ENCODE measurements at regions not wholly inside any gene's neighbourhood (a gene's known extent, or its start where the extent isn't known, plus 50 kb on each side); places are given as distances from the start of the nearest gene placed in this dataset.
"Not testable (repeated sequence)": the region's sequence is repeated elsewhere in the genome, so short reads cannot be mapped to it uniquely, and the experiment has no call there.

DNA sequence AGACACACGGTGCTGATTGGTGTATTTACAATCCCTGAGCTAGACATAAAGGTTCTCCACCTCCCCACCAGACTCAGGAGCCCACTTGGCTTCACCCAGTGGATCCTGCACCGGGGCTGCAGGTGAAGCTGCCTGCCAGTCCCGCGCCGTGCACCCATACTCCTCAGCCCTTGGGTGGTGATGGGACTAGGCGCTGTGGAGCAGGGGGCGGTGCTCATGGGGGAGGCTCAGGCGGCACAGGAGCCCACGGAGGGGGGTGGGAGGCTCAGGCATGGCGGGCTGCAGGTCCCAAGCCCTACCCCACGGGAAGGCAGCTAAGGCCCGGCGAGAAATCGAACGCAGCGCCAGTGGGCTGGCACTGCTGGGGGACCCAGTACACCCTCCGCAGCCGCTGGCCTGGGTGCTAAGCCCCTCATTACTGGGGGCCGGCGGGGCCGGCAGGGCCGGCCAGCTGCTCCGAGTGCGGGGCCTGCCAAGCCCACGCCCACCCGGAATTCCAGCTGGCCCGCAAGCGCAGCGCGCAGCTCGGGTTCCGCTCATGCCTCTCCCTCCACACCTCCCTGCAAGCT is 1447.2 kb downstream of the RAPGEF2 start:
- not testable (repeated sequence) for DNase-seq (ENCODE audit: low spot score); ATAC-seq

GRCh38 chr4:160562661-160563060 is 1459.8 kb downstream of the RAPGEF2 start:
- ATAC-seq (no peak), DNase-seq (ENCODE audit: low spot score) (no peak)

DNA sequence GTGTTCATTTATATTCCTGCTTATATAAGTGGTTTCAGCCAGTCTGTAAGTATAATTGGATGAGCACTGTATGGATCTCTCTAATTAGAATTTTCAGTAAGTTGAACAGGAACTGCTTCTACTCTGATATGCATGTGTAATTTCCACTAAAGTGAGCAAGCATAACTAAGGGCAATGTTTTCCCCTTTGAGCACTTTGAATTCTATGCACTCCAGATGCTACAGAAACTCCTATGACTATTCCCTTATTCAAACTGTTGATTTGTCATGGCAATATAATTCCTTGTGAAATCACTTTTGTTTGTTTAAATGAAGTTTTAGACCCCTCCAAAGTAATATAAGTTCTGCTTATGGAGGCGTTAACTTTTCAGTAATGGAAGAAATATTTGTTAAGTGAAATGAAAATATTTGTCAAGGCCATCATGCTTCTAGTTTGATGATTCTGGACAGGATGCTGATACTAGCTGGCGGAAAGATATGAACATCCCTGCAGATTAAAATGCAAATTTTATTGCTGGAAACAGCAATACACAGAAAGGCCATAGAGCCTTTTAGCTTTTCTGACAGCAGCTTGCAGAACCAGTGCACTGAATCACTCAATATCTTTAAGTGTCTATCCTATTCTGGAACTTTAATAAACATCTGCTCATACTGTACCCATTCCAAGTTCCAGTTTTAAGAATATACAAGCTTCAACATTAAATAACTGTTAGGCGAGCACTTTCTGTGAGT is 1460.8 kb downstream of the RAPGEF2 start:
- DNase-seq (ENCODE audit: low spot score): no peak
- no peak for ATAC-seq

GRCh38 chr4:160567634-160568033 is 1464.8 kb downstream of the RAPGEF2 start:
- ATAC-seq (no peak), DNase-seq (ENCODE audit: low spot score) (no peak)

GRCh38 chr4:160570271-160570670 is 1467.4 kb downstream of the RAPGEF2 start:
- DNase-seq (ENCODE audit: low spot score) (no peak), ATAC-seq (no peak)

- ATAC-seq; DNase-seq (ENCODE audit: low spot score): not testable (repeated sequence)
Measured at GRCh38 chr4:160574272-160574671, 1471.4 kb downstream of the RAPGEF2 start.

- ATAC-seq (no peak), DNase-seq (ENCODE audit: low spot score) (no peak)
Measured at GRCh38 chr4:160580581-160580980, 1477.7 kb downstream of the RAPGEF2 start.

GRCh38 chr4:160592258-160592657 is 1489.4 kb downstream of the RAPGEF2 start:
- ATAC-seq: no peak
- no peak for DNase-seq (ENCODE audit: low spot score)

DNA sequence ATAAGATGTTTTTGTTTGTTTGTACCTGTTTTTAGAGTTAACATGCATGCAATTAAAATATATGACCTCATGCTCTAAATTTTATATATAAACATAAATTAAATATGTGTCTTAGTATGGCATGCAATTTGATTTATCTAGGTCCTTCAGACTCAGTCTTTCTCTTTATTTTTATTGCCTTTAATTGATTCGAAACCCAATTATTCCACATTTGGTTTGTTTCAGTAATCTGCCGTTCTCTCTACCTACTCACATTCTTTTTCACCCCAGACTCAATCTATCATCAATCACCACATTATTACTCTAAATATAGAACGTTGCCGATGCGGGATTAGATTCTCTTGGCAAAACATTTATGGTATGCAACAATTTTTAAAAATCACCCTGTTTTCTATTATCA is 1492.8 kb downstream of the RAPGEF2 start:
- no peak for ATAC-seq
- no peak for DNase-seq (ENCODE audit: low spot score)

DNA sequence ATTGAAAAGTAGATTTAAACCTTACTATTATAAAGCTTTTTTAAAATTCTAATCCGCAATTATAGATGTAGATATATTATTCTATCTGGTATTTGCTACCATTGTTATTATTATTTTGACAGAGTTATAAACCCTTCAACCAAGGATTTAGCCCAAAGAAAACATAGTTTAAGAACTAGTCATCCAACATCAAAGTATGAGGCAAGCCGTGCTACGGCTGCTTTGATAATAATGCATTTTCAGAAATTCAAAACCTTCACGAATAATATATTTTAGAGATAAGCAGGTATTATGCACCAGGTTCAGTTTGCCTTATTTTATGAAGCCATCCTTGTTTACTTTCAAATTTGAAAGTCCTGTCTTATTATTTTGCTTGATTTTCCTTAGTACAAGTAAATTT is 1501.7 kb downstream of the RAPGEF2 start:
- ATAC-seq: no peak

GRCh38 chr4:160611181-160611580 is 1508.3 kb downstream of the RAPGEF2 start:
- ATAC-seq (no peak), DNase-seq (ENCODE audit: low spot score) (no peak)

More for the DNA sequence above, 1501.7 kb downstream of the RAPGEF2 start:
- DNase-seq (ENCODE audit: low spot score): no peak

DNA sequence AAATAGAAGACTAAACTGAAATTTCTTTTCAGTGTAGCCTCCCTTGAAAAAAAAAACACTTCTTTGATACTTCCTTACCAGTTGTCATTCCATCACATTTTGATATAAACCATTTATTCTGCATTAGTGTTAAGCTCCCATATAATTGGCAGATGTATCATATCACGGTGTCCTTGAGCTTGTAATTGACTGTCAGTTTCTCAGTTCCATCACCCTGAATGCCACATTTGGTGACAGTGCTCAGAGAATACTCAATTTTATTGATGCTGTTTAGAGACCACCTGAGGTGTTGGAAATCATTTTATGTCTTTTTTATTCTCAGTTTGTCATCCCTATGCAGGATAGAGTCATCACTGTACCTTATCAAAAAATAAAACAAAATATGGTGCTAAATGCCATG is 1528.2 kb downstream of the RAPGEF2 start:
- no peak for ATAC-seq
- DNase-seq (ENCODE audit: low spot score): no peak

- ATAC-seq (no peak), DNase-seq (ENCODE audit: low spot score) (no peak)
Measured at GRCh38 chr4:160652790-160653189, 1511.0 kb downstream of the FSTL5 start.

GRCh38 chr4:160675550-160675949 is 1488.2 kb downstream of the FSTL5 start:
- DNase-seq (ENCODE audit: low spot score) (no peak), ATAC-seq (no peak)

DNA sequence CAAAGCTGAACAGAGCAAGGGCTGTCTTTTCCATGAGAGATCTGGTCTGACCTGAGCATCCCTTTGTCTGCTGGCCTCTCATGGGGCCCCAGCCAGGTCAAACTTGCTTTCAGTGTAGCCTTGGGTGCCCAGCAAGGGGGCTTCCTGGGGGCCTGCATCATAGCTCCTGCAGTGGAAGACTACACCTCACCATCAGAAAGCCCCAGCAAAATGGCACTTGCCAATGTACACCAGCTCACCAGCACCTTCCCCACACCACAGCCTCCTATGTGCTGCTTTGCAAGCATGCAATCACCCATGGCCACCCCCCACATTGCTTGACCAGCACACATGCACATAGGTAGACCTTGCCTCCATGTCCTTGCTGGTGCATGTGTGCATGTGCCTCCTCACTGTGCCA is 1478.1 kb downstream of the FSTL5 start:
- ATAC-seq (no peak), DNase-seq (ENCODE audit: low spot score) (no peak)

GRCh38 chr4:160701671-160702070 is 1462.1 kb downstream of the FSTL5 start:
- DNase-seq (ENCODE audit: low spot score) (no peak), ATAC-seq (no peak)

GRCh38 chr4:160709026-160709425 is 1454.8 kb downstream of the FSTL5 start:
- ATAC-seq: no peak
- no peak for DNase-seq (ENCODE audit: low spot score)

DNA sequence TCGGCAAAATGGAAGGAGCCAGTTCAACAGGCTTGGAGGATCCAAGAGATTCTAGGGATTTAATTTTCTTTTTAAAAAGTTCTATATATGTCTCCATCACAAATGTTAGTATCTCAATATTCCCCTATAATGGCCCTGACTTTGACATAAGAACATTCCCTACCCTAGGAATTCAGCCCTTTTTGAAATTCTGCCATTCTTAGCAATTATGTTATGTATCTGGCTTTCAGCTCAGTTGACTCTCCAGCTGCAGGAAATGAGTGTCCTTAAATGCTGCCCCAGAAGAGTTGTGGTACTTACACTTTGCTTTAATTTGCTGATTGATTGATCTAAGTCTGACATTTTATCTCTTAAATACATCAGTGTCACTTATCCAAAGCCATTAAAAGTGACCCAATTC is 1454.3 kb downstream of the FSTL5 start:
- DNase-seq (ENCODE audit: low spot score): no peak
- no peak for ATAC-seq

- ATAC-seq: no peak
- DNase-seq (ENCODE audit: low spot score): no peak
Measured at GRCh38 chr4:160716551-160716950, 1447.2 kb downstream of the FSTL5 start.

GRCh38 chr4:160717848-160718247 is 1446.0 kb downstream of the FSTL5 start:
- ATAC-seq (no peak), DNase-seq (ENCODE audit: low spot score) (no peak)

DNA sequence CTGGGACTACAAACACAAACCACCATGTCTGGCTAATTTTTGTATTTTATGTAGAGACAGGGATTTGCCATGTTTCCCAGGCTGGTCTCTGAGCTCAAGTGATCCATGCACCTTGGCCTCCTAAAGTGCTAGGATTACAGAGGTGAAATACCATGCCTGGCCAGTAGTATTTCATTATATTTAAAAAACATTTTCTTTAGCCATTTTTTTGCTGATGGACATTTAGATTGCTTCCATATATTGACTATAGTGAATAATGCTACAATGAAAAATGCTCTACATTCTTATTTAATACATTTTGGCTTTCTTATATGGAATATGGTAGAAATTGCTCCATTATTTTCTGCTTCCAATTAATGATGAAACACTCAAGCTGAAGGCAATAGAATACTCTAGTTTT is 1439.7 kb downstream of the FSTL5 start:
- DNase-seq (ENCODE audit: low spot score) (no peak), ATAC-seq (no peak)

DNA sequence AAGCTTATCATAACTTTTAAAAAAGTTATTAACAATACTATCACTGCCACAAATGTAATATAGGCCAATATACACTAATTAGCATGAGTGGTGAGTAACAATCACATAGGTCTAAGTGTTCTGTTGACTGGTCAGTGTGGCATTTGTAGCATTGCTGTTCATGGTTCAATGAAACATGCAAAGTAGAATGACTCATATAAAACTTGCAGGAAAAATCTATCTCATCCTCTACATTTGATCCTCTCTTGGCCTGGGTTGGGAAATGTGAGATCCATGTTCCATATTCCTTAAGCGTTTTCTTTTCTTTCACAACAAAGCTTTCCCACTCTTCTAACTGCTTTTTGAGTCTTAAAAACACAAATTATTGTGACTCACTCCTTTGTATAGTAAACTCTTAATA is 1418.7 kb downstream of the FSTL5 start:
- ATAC-seq: no peak

GRCh38 chr4:160746585-160746984 is 1417.2 kb downstream of the FSTL5 start:
- DNase-seq (ENCODE audit: low spot score); ATAC-seq: not testable (repeated sequence)

More for the DNA sequence above, 1418.7 kb downstream of the FSTL5 start:
- no peak for DNase-seq (ENCODE audit: low spot score)
